ENCODE measurements at regions not wholly inside any gene's neighbourhood (a gene's known extent, or its start where the extent isn't known, plus 50 kb on each side); places are given as distances from the start of the nearest gene placed in this dataset.
"Not testable (repeated sequence)": the region's sequence is repeated elsewhere in the genome, so short reads cannot be mapped to it uniquely, and the experiment has no call there.

GRCh38 chr2:156005999-156006712, 326.4 kb downstream of the NR4A2 start:
- DNase-seq, result no peak

GRCh38 chr2:156005531-156005930, 327.0 kb downstream of the NR4A2 start:
- no peak for DNase-seq

DNA sequence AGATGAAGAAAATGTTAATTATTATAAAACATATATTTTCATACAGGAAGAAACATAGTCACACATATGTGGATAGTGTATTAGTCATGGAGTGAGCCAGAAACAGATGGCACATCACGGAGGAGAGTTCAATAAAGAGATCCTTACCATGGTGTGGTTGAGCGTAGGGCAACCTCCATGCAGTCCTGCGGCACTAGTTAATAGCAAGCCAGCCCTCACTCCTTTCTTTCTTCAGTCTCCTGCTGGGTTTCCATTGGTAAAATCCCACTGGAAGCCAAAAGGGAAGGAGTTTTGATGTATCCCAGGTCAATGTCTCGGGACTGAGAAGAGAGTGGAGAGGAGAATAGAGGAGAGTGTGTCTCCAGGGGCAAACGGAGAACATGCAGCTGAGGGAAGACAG, 328.1 kb downstream of the NR4A2 start:
- no peak for DNase-seq

GRCh38 chr2:156003780-156004179, 328.7 kb downstream of the NR4A2 start:
- DNase-seq, result no peak

- DNase-seq, result no peak
These were observed 330.7 kb downstream of the NR4A2 start for GRCh38 chr2:156001851-156002250.

DNA sequence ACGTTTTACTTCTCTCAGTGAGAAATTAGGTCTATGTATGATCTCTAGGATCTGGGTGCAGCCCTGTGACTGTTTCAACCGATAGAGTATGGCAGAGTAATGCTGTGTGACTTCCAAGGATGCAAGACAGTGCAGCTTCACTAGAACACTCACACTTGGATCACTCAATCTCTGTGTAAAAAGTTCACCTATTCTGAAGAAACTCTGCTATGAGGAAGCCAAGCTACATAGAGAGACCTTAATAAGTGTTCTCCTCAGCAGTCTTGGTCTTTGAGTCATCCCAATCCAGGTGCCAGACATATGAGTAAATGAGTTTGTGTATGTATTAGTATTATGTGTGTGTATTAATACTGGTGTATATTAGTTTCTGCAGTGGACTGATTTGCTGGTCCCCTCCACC, 335.0 kb downstream of the NR4A2 start:
- DNase-seq, result no peak

- DNase-seq, result no peak
These were observed 338.2 kb downstream of the NR4A2 start for GRCh38 chr2:155994315-155994714.

DNA sequence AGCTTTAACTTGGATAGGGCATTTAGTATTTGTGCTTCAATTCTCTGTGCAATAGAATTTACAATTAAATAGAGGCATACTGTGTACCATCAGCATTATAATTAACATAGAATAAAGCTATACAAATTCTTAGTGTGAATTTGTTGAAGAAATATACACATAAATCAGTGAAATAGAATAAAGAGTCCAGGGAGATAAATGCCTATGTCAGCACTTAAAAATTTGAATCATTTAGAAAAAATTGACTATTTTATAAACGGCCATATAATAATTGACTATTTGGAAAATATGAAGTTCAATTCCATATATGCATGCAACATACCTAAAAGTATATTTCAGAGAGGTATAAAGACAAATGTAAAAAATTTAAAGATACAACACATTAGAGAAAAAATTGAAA, 348.7 kb downstream of the NR4A2 start:
- no peak for DNase-seq

DNA sequence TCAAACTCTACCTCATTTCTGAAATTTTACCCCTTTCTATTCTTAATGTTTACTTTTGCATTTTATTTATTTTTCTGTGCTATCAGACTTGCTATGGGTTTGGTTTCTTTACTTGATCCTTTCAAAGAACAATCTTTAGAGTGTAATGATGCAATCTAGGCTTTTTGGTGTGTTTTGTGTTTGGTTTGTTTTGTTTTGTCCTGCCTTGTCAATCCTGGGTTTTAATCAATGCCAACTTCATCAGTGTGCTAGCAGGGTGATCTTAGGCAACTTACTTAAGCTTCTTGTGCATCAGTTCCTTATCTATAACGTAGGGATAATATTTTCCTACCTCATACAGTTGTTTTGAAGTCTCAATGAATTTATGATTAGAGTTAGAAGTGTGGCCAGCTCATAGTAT, 350.4 kb downstream of the NR4A2 start:
- DNase-seq, result no peak

- no peak for DNase-seq
These were observed 351.5 kb downstream of the NR4A2 start for GRCh38 chr2:155980941-155981560.

DNA sequence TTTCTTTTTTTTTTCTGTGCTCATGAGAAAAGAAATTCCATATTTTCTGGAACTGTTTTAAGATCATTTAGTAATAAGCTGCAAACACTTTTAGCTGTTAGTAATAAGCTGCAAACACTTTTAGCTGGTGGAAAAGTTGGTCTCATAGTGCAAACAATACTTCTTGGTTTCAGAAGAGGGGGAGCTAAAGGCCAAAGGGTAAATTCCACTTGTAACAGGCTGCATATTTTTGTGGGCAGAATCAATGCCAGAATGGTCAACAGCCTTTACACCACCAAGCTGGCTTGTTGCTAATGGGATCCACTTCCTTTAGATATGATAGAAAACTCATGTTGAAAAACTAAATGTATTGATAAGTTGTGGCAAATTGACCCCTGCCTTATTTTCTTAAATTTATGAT, 356.8 kb downstream of the NR4A2 start:
- DNase-seq, result no peak

DNA sequence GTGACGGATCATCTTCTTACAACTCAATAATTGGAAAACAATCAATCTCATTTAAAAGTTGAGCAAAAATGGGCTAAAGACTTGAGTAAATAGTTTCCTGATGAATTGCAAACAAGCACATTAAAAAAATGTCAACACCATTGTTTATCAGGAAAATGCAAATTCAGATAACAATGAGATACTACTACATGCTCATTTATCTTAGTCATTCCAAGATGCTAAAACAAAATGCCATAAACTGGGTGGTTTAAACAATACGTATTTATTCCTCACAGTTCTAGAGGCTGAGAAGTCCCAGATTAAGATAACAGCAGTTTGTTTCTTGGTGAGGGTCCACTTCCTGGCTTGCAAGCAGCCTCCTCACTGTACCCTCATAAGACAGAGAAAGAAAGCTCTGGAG, 359.6 kb downstream of the NR4A2 start:
- DNase-seq, result no peak

GRCh38 chr2:155966064-155966471, 366.5 kb downstream of the NR4A2 start:
- not testable (repeated sequence) for DNase-seq

DNA sequence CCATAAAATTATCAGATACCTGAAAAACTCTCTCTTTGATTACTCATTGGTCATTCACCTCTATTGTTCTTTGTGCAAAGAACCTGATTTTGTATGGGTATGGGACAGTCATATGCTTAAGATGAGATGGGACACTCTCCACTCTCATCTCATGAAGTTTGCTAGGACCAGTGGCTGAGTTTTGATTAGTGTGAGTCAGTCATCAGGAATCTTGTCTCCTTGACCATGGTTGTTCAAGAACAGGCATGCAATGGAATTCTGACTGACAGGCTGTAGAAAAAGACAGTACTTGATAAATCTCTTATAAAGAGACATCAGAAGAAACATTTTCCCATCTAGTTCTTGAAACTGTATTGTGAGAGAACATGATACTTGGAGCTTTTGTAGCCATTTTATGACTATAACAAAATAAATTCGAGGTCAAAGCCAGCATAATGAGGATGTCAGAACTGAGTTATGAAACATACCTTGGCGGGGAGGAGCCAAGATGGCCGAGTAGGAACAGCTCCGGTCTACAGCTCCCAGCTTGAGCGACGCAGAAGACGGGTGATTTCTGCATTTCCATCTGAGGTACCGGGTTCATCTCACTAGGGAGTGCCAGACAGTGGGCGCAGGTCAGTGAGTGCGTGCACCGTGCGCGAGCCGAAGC, 367.0 kb downstream of the NR4A2 start:
- DNase-seq, result no peak

DNA sequence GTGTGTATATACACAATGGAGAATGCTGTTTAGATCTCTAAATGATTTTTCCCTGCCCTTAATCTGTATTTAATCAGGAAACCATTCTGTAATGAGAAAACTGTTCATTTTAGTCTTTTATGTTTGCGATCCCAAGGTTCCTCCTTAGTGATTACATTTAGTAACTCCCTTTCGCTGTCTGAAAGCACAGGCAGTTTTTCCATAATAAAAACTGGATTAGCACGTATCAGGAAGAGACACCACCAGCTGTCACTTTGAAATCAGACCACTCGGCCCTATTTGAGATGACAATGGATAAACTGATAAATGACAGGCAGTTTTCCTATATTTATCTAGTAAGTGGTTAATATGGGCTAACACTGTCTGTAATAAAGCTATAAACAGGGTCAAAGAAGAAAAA, 370.9 kb downstream of the NR4A2 start:
- no peak for DNase-seq

DNA sequence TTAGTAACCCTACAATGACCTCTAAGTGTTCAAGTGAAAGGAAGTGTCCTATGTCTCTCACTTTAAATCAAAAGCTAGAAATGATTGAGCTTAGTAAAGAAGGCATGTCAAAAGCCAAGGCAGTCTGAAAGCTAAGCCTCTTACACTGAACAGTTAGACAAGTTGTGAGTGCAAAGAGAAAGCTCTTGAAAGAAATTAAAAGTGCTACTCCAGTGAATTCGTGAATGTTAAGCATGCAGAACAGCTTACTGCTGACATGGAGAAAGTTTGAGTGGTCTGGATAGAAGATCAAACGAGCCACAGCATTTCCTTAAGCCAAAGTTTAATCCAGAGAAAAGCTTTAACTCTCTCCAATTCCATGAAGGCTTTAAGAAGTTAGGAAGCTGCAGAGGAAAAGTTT, 373.7 kb downstream of the NR4A2 start:
- no peak for DNase-seq

- DNase-seq, result no peak
These were observed 385.5 kb downstream of the NR4A2 start for GRCh38 chr2:155947069-155947468.

DNA sequence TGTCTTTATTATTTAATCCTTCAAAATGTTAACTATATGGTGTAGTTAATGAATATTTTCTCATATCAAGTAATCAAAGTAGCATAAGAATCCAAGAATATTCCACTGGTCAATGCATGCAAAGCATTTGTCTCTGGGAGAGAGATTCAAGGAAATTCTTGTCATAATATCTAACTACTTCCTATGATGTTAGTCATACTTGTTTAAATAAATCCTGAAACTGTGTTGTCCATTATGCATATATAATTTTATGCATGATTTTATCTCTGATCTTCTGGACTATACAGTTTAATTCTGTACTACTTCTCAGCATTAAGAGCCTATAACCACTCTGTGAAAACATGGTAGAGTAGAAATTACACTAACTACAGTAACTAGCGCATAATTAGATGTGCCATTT, 388.3 kb downstream of the NR4A2 start:
- DNase-seq, result no peak

- no peak for DNase-seq
These were observed 402.2 kb downstream of the NR4A2 start for GRCh38 chr2:155930312-155930711.

GRCh38 chr2:155917380-155917779, 415.1 kb downstream of the NR4A2 start:
- no peak for DNase-seq

- DNase-seq, result no peak
These were observed 419.2 kb downstream of the NR4A2 start for GRCh38 chr2:155913356-155913755.

- no peak for DNase-seq
These were observed 424.0 kb downstream of the NR4A2 start for GRCh38 chr2:155908567-155908966.

- DNase-seq, result no peak
These were observed 425.3 kb downstream of the NR4A2 start for GRCh38 chr2:155907211-155907610.

DNA sequence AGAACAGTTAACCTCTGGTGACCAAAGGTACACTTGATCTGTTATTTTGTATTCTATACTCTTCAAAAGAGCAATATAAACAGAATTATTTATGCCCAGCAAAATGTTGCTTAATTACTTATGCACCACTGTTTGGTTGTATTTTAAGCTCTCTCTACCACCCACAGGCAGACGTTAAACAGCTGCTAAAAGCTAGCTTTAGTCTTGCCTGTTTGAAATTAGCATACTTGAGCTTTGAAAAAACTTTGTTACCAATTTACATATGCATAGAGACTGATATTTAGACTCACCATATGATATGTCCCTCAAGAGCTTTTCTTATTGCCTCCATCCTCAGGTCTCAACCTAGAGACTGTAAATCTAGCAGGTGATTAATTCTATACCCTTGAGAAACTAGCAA, 426.9 kb downstream of the NR4A2 start:
- DNase-seq, result no peak
